ENCODE measurements at regions not wholly inside any gene's neighbourhood (a gene's known extent, or its start where the extent isn't known, plus 50 kb on each side); places are given as distances from the start of the nearest gene placed in this dataset.
"Not testable (repeated sequence)": the region's sequence is repeated elsewhere in the genome, so short reads cannot be mapped to it uniquely, and the experiment has no call there.

DNA sequence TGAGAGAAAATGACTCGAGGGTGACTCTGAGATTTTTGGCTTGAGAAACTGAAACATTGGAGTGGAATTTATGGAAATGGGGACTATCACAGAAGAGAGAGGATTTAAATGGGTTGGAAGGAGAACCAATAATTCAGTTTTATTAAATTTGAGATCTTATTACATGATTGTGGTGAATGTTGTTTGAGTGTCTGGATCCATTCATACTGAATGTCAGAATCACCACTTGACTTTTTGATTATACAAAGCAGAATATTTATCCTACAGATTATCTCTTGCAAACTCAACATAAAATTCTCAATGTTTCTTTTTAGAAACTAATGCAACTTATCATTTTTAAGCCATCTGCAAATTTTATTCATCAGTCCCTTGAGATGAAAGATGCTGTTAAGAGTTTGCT is 332.8 kb downstream of the CNTN3 start:
- DNase-seq (ENCODE audit: low spot score), result no peak

DNA sequence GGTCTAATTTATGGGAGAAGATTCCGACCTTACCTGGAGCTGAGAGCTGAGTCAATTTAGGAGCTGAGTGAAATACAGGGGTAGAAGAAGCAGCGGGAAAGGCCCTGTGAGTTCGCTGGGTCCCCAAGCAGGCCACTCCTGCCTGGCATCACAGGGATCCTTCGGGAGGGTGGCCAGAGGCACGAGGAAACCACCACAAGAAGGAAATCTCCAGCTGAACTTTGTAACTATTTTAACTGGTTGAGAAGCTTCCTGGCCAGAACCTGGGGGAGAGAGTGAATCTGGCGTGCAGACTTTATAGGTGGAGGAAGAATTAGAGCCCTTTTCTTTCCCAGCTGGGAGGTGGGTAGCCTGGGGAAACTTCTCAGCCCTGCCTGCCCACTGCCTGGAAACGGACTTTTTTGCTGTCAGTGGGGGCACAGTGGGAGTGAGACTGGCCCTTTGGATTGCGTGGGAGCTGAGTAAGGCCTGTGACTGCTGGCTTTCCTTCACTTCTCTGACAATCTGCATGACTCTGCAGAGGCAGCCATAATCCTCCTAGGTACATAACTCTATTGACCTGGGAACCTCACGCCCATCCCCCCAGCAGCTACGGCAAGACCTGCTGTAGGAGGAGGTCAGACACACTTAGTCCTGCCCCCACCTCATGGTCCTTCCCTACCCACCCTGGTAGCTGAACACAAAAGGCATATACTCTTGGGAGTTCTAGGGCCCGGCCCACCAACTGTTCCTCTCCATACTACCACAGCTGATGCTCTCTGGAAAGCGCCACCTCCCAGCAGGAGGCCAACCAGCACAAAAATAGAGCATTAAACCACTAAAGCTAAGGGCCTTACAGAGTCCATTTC is 340.7 kb downstream of the CNTN3 start:
- no peak for DNase-seq (ENCODE audit: low spot score)

DNA sequence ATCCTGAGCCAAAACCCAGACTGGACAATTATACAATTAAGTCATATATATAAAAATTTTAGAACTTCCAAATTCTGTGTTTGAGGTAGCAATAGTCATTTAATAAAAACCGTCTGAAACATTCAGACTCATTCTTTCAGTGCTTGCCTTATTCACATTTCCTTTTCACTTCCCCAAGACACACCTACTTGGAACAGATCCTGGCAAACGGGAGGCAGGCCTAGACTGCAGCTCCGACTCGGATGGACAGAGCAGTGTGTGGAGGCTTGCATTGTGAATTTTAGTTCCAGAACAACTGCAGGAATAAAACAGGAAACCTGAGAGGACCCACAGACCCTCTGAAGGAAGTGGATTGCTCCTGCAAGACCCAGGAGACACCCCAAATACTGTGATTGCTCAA is 341.4 kb downstream of the CNTN3 start:
- no peak for DNase-seq (ENCODE audit: low spot score)

DNA sequence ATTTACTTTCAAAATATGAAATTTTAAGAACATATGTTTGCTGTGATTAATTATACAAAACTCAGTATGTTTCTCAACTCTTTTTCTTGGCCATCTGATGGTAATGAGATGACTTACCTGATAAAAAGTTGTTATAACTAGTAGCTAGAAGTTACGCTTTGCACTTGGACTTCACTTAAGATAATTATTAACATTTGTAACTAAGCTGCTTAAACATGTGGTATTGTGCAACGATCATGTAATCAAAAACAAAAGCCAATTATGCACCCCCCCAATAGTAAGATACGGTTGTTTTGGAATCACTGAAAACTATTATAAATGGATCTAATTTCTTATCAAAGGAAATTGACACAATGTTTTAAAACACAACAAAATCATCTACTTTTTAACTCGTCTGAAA is 342.9 kb downstream of the CNTN3 start:
- no peak for DNase-seq (ENCODE audit: low spot score)

DNA sequence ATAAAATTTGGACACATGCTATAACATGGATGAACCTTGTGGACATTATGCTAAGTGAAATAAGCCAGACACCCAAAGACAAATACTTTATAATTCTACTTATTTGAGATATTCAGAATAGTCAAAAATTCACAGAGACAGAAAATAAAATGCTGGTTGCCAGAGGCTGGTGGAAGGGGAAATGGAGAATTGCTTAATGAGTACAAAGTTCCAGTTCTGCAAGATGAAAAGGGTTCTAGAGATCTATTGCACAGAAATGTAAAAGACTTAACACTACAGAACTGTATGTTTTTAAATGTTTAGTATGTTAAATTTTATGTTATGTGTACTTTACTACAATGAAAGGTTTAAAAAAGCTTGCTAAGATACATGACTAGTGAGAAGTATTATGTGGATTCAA is 344.8 kb downstream of the CNTN3 start:
- DNase-seq (ENCODE audit: low spot score), result no peak

DNA sequence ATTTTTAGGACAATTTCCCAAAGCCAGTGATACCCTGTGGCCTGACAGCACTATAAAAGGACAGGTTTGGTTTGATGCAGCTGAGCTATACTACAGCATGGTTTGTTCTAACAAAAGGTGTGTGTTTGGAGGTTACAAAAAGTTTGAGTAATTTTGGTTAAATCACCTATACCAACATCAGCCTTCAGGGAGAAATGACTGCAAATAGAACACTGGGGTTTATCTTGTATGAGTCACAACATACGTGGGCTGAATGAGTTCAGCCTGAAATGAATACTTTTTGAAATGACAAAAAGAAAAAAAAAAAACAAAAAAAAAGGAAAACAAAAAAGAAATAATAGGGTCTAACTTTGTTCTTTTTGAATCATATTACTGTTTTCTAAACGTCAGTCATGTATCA is 345.7 kb downstream of the CNTN3 start:
- no peak for DNase-seq (ENCODE audit: low spot score)

DNA sequence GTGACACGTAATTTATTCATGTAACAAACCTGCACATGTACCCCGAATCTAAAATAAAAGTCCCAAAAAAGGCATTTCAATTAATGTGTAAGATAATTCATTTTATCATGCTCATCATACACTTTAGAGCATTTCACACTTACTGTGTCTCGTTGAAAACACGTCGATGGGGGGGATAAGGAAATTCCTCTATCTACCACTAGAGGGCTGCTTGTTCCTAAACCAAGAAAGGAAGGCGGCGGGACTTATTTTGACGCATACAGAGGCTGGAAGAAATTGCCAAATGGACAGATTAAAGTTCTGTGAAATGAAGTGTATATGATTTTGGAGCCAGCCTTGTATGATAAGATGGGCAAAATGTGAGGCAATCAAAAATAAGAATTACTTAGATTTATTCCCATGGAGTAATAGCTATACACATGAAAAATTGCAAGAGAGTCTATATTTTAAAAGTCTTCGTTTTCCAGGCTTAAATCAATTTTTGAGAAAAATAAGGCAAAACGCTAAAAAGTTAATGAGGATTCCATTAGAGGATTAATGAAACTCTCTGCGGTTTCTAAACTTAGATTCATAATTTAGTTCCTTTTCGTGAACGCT is 346.8 kb downstream of the CNTN3 start:
- peak; percentile 31 for DNase-seq (ENCODE audit: low spot score)

DNA sequence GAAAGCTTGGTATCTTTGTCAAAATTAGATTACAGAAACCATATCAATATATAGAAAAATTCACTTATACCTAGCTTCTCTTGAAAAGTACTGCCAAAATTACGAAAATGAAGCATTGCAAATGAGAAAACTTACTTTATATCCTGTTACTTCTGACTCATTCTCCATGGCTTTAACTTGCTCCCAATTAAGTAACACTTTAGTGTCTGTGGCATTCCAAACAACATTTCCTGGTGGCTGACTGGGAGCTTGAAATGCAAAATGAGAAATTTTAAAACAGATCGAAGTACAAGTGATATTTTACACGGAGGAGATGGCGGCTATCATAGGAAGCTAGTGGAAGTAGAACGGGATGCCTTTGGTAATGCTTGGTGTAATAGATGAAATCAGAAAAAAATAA is 347.3 kb downstream of the CNTN3 start:
- DNase-seq (ENCODE audit: low spot score), result no peak

DNA sequence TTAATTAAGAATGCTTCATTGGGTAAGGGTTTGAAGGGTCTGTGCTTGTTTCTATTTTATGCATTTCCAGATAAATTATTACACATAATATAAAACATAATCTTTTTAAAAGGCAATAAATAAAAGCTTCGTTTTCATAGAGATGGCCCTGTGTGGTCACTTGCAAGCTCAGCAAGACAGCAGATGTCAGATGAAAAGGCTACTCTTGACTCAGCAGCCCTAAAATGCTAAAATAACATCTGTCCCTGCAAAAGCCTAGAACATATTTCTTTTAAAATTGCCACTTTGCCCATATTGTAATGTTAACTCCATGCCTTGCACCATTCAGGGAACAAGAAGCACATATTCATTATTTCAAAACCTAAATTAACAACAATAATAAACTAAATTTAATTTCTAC is 349.4 kb downstream of the CNTN3 start:
- no peak for DNase-seq (ENCODE audit: low spot score)

DNA sequence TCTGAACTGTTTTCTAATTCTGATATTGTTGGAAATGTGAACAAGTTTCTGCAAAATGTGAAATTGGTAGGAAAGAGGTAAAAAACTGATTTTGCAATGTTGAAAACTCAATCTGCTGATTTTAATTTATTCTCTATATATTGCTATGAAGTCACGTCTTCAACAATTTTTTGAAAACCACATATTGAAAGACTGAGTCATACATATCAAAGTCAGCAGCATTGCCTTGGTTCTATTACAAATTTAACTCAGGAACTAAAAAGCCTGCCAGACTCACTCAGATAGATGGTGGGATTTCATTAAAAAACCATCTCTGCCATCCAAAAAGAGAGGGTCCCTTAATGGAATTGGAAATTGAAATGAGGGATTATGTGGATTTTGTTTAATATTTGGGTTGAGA is 351.4 kb downstream of the CNTN3 start:
- no peak for DNase-seq (ENCODE audit: low spot score)

DNA sequence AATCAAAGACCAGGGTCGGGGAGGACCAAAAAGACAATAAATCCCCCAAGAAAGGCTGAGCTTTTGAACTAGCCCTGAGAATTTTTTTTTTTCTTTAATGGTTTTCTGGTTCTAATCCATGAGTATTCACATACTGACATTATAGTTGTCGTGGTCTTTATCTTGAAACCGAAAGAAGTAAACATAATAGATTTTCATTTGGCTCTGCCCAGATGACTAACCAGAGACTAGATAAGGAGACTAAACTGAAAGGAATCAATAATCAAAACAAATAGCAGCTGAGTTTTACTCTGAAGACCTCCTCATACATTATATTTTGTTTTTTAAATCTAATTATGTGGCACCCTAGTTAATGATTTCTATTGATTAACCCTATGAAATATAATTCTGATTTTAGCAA is 381.4 kb downstream of the CNTN3 start:
- no peak for DNase-seq (ENCODE audit: low spot score)

DNA sequence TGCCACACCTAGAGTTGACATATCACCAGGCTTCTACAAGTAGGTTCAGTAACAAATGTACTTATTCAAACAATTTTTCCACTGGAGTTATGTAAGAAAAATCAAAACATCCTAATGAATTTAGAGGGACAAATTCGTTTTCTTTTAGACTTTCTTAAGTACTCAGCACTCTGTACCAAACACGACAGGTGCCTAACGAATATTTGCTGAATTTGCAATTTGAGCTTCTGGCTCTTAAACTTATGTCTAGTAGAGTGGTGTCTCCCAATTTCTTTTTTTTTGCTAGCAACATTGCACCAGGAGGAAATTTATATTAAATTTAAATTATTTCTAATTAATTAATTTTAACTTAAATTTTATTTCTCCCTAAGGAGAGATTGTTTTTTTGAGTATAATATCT is 397.0 kb downstream of the CNTN3 start:
- DNase-seq (ENCODE audit: low spot score), result no peak

DNA sequence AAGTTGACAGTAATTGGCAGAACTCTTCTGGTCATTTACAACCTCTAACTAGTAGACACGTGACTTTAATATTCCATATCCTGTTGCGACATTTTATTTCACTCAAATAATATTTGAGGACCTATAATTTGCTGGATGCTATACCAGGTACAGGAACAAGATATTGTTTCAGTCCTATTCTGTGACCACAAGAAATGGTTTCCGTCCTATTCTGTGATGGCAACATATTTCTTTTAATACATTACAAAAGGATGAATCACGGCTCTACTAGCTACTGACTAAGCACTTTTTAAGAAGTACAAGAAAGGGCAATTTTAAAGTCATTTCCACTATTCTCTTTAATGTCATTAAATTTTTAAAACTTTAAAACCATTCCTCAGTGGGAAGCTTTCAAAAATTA is 400.2 kb downstream of the CNTN3 start:
- no peak for DNase-seq (ENCODE audit: low spot score)

DNA sequence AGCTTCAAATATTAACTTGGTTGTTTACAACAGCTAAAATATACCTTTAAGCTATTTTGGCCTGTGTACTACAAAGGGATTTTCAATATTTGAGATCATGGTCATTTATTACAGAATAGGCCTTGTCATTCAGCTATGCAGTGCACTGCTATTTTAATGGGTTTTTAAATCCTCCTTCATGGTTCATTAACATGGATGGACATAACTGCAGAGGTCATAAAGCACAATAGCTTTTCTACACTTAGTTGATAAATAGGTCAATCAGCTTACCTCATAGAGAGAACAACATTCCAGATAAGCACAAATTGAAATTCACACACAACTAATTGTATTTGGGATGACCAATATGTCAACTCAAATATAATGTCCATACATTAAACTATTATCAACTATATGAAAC is 403.7 kb downstream of the CNTN3 start:
- DNase-seq (ENCODE audit: low spot score), result no peak

DNA sequence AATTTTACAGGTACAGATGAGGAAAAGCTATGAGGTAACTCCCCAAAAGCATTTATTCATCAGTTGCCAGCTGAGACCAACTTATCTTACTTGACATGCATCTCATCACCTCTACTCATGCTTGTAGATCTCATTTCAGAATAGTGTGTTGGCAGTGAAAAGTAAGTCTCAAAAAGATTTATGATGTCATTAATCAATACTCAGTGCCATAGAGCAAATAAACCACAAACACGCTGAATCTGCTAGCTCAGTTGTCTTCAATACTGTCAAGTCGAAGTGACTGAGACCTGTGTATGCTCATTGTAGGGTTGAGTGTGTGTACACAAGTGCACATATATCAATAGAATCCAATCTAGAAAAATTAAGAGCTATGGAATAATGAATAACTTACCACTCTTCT is 413.5 kb downstream of the CNTN3 start:
- no peak for DNase-seq (ENCODE audit: low spot score)

DNA sequence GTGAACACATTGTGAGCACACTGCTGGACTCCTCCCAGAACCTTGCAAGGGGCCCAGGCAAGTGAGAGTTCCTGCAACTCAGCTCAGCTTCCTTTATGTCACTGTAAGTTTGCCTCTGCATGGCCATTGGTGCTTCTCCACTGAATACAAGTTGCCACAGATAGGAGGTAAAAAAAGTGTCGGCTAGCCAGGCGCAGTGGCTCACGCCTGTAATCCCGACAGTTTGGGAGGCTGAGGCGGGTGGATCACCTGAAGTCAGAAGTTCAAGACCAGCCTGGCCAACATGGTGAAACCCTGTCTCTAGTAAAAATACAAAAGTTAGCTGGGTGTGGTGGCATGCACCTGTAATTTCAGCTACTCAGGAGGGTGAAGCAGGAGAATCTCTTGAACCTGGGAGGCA is 435.8 kb downstream of the CNTN3 start:
- DNase-seq (ENCODE audit: low spot score), result not testable (repeated sequence)

DNA sequence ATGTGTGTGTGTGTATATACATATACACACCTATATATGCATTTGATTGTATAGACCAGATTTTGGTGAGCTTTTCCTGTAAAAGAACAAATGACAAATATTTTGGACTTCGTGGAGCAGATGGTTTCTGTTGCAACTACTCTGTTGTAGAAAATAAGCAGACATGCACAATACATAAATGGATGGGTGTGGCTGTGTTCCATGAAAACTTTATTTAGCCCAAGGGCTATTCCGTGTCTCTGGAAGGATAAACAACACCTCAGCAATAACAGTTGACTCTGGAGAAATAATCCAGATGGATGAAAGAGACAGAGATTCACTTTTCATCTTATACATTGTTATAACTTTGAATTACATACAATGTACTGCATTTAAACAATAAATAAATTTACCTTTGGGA is 441.4 kb downstream of the CNTN3 start:
- no peak for DNase-seq (ENCODE audit: low spot score)

DNA sequence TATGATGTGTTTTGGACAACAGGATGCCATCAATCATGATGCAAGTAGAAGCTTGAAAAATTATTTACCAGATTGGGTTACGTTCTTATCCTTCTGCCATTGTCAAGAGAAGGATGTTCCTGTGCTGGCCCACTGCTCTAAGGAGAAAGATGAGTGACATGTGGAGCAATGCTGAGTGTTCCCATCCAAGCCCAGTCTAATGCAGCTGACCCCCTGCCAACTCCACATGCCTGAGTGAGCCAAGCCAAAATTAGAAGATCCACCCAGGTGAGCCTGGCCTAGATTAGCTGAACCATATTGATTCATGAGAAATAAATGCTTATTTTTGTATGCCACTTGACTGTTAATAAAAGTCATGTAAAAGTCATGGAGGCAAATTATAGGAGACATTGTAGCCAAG is 446.5 kb downstream of the CNTN3 start:
- DNase-seq (ENCODE audit: low spot score), result no peak

DNA sequence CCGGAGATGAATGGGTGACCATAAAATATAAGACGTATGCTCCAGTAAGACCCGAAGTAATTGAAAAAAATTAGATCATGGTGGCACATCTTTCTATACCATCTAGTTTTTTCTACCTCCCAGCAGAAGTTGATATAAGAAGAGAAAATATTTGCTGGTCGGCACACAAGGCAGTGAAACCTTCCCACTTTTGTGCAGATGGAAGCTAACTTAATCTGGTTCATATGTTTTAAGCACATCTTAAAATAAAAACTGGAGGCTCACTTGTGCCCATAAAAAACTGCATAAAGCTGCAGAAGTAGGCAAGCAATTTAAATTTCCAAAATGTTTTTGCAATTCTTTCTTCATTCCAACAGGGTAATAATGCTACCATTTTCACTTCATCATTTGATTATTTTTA is 449.2 kb downstream of the CNTN3 start:
- no peak for DNase-seq (ENCODE audit: low spot score)

DNA sequence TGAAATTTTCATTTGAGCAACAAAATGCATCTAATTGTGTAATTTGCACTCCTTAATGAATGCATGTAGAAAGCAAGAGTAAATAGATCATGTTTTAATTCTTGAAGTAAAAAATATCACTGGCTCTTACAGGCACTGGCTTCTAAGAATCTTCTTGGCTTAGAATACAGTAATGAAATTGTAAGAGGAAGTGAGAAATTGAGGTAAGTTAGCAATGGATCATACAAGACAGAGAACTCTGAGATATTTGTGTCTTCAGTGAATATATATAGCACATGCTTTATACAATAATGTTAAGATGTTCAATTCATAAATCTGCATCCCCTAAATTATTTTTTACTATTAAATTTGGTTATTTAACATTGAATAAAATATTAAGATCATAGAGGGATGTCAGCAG is 465.0 kb downstream of the CNTN3 start:
- DNase-seq (ENCODE audit: low spot score), result no peak

DNA sequence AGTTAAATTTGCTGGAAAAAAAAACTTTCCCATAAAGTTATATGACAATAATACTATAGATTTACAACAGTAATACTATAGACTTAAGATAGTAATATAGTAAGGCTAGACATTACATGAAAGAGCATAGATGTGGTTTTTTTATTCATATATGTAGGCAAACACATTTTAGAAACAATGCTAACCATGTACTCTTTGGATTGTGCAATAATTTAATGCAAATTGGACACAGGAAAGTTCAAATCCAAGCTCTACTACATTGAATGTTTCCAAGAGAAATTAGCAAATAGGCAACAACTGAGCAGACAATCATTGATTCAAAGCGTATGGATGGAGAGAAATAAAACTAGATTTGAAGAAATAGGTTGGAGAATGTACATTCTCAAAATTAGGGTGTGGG is 469.2 kb downstream of the CNTN3 start:
- DNase-seq (ENCODE audit: low spot score), result no peak

DNA sequence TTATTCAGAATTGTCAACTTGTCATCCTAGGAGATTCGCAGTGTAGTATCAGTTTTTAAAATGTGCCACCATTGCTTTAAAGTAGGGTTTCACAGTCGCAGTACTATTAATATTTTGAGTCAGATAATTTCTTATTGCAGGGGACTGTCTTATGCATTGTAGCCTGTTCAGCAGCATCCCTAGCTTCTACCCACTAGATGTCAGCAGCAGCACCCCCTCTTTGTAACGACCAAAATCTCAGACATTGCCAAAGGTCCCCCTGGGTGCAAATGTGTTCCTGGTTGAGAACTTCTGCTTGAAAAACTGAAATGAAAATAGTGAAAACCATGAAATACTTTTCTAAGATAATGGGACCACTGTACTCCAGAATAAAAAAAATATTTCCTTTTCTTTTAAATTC is 474.8 kb downstream of the CNTN3 start:
- DNase-seq (ENCODE audit: low spot score), result no peak

DNA sequence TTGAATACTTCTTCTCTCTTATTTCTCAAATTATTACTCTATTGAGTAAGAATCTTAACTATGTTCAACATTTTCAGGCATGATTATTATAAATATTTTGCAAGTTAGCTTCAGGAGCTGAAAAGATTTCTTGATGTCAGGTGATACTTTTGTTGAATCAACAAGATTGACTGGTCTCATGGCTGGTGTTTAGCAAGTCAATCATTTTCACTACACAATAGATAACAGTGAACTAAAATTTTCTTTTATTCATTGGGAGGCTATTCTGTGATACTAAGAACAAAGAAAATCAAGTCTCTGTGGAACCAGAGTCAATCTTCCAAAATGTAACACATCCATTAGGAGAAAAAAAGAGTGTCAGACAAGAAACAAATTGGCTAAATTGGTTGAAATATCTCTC is 476.7 kb downstream of the CNTN3 start:
- DNase-seq (ENCODE audit: low spot score), result no peak

DNA sequence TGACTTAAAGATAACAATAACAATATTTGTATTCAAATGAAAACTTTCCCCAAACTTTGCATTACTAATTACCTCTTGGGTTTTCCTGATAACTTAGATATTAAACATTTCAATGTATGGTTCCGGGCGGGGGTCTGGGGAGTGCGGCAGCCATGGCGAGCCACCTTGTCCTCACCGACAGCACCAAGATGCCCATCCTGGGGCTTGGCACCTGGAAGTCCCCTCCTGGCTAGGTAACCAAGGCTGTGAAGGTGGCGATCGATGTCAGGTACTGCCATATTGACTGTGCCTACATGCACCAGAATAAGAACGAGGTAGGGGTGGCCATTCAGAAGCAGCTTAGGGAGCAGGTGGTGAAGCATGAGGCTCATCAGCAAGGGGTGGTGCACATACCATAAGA is 478.7 kb downstream of the CNTN3 start:
- DNase-seq (ENCODE audit: low spot score), result no peak
